ENCODE measurements at regions not wholly inside any gene's neighbourhood (a gene's known extent, or its start where the extent isn't known, plus 50 kb on each side); places are given as distances from the start of the nearest gene placed in this dataset.
A peak's percentile ranks its signal among the peaks of the same experiment; 100 is the strongest.
"Not testable (repeated sequence)": the region's sequence is repeated elsewhere in the genome, so short reads cannot be mapped to it uniquely, and the experiment has no call there.

GRCh38 chr12:18849761-18850160 is 111.8 kb downstream of the CAPZA3 start:
- DNase-seq, result no peak

- DNase-seq, result no peak
Measured at GRCh38 chr12:18850752-18851151, 112.8 kb downstream of the CAPZA3 start.

GRCh38 chr12:18851271-18851670 is 113.4 kb downstream of the CAPZA3 start:
- no peak for DNase-seq

- no peak for DNase-seq
Measured at GRCh38 chr12:18853570-18854366, 115.8 kb downstream of the CAPZA3 start.

GRCh38 chr12:18857656-18858055 is 119.7 kb downstream of the CAPZA3 start:
- DNase-seq, result no peak

GRCh38 chr12:18859400-18859799 is 121.5 kb downstream of the CAPZA3 start:
- no peak for DNase-seq

- DNase-seq, result no peak
Measured at GRCh38 chr12:18861287-18861858, 123.5 kb downstream of the CAPZA3 start.

GRCh38 chr12:18863769-18864500 is 126.0 kb downstream of the CAPZA3 start:
- DNase-seq, result no peak

GRCh38 chr12:18864900-18865561 is 127.1 kb downstream of the CAPZA3 start:
- DNase-seq, result peak; percentile 48

- DNase-seq, result no peak
Measured at GRCh38 chr12:18868717-18869116, 130.8 kb downstream of the CAPZA3 start.

GRCh38 chr12:18872770-18873169 is 134.9 kb downstream of the CAPZA3 start:
- DNase-seq, result no peak

- no peak for DNase-seq
Measured at GRCh38 chr12:18878676-18879180, 140.8 kb downstream of the CAPZA3 start.

- no peak for DNase-seq
Measured at GRCh38 chr12:18882690-18883089, 144.8 kb downstream of the CAPZA3 start.

- DNase-seq, result no peak
Measured at GRCh38 chr12:18886962-18887361, 149.0 kb downstream of the CAPZA3 start.

- no peak for DNase-seq
Measured at GRCh38 chr12:18887368-18887767, 149.4 kb downstream of the CAPZA3 start.

GRCh38 chr12:18888047-18888446 is 150.1 kb downstream of the CAPZA3 start:
- DNase-seq, result no peak

- not testable (repeated sequence) for DNase-seq
Measured at GRCh38 chr12:18890621-18891020, 152.7 kb downstream of the CAPZA3 start.

GRCh38 chr12:18895540-18895939 is 157.6 kb downstream of the CAPZA3 start:
- DNase-seq, result no peak

GRCh38 chr12:18895946-18896345 is 158.0 kb downstream of the CAPZA3 start:
- no peak for DNase-seq

- no peak for DNase-seq
Measured at GRCh38 chr12:18897823-18898222, 159.9 kb downstream of the CAPZA3 start.

- no peak for DNase-seq
Measured at GRCh38 chr12:18898470-18898869, 160.6 kb downstream of the CAPZA3 start.

- DNase-seq, result no peak
Measured at GRCh38 chr12:18899162-18899561, 161.2 kb downstream of the CAPZA3 start.

GRCh38 chr12:18899678-18900317 is 161.9 kb downstream of the CAPZA3 start:
- no peak for DNase-seq
